AG09319 (cell line): ENCODE measurements at regions not wholly inside any gene's neighbourhood (a gene's known extent, or its start where the extent isn't known, plus 50 kb on each side); places are given as distances from the start of the nearest gene placed in this dataset.

Experiments
- DNase-seq: peaks from one replicate; pipeline ENCODE4 v3.0.0-alpha.2; 2010; ENCODE audit warnings: low read depth; ENCODE audit errors: extremely low read depth
- TF ChIP-seq, protein P1 (sequence below): IDR thresholded peaks from 2 replicates; pipeline ENCODE4 v1.5.1; 2011; ENCODE audit warnings: low read depth, mild to moderate bottlenecking, inconsistent platforms, low read length, moderate library complexity

DNA sequence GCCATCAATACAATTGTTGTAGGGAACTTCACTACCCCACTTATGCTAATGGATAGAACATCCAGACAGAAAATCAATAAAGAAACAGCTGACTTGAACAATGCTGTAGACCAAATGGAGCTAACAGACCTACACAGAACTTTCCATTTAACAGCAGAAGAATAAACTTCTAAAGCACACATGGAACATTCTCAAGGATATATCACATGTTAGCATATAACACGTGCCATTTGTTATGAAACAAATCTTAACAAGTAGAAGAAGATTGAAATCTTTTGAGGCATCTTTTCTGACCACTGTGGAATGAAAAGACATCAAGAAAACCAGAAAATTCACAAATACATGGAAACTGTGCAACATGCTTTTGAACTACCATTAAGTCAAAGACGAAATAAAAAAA lies 62.5 kb upstream of the RNU6-8 start:
- no peak for DNase-seq
- TF ChIP-seq, protein P1, sequence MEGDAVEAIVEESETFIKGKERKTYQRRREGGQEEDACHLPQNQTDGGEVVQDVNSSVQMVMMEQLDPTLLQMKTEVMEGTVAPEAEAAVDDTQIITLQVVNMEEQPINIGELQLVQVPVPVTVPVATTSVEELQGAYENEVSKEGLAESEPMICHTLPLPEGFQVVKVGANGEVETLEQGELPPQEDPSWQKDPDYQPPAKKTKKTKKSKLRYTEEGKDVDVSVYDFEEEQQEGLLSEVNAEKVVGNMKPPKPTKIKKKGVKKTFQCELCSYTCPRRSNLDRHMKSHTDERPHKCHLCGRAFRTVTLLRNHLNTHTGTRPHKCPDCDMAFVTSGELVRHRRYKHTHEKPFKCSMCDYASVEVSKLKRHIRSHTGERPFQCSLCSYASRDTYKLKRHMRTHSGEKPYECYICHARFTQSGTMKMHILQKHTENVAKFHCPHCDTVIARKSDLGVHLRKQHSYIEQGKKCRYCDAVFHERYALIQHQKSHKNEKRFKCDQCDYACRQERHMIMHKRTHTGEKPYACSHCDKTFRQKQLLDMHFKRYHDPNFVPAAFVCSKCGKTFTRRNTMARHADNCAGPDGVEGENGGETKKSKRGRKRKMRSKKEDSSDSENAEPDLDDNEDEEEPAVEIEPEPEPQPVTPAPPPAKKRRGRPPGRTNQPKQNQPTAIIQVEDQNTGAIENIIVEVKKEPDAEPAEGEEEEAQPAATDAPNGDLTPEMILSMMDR = no peak

DNA sequence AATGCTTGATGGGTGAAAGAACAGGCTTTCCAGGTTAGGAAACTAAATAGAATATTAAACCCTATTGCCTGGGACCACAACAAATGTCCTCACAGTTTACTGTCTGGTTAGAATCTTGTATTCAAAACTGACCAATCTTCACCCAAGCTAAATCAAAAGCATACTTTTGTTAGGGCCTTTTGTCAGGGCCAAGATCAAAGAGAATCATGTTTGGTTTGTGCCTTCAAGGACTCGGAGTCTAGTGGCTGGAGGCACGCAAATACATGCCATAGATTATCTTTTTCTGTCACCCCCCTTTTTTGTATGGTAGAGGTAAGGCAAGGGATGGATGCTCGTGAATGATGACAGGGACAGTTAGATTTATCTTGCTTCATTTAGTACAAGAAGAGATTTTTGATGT lies 51.1 kb upstream of the AKAP6 start:
- no peak for DNase-seq
- TF ChIP-seq, protein P1 = no peak
